ENCODE measurements at regions not wholly inside any gene's neighbourhood (a gene's known extent, or its start where the extent isn't known, plus 50 kb on each side); places are given as distances from the start of the nearest gene placed in this dataset.
A peak's percentile ranks its signal among the peaks of the same experiment; 100 is the strongest.

- no peaks in the 10 kb centered on the region for H3K4me1 ChIP-seq (ENCODE audit: insufficient read depth, low read length)
- ChIA-PET CTCF (ENCODE audit: partially characterized antibody) (no interaction called here), POLR2A (ENCODE audit: partially characterized antibody) (no interaction called here)
- DNase-seq = no peak
- no peaks in the 10 kb centered on the region for H3K36me3 Mint-ChIP-seq
- H3K27me3 Mint-ChIP-seq = peaks cover 4 to 9% of the 10 kb centered on the region in 2 donors
- no peaks in the 10 kb centered on the region for H3K36me3 ChIP-seq (ENCODE audit: insufficient read depth, low read length)
- no peaks in the 10 kb centered on the region for H3K9me3 Mint-ChIP-seq
- H3K27me3 ChIP-seq (ENCODE audit: insufficient read depth, low read length) = no peaks in the 10 kb centered on the region
- no peak overlapping the region for H3K4me3 Mint-ChIP-seq
- intact Hi-C loops (cut with micrococcal nuclease) = no loop called here
- H3K27ac Mint-ChIP-seq = no peak overlapping the region
- H3K9me3 ChIP-seq (ENCODE audit: control insufficient read depth in 1 of 2, low read length in 2 of 2) = no peaks in the 10 kb centered on the region
- H3K4me1 Mint-ChIP-seq = no peaks in the 10 kb centered on the region
- H3K27ac ChIP-seq (ENCODE audit: low read depth, low read length) = no peak overlapping the region
- H3K4me3 ChIP-seq (ENCODE audit: low read length in 2 of 2) = no peak overlapping the region
These were observed 255.6 kb downstream of the TTC6 start for GRCh38 chr14:37851054-37851453.

DNA sequence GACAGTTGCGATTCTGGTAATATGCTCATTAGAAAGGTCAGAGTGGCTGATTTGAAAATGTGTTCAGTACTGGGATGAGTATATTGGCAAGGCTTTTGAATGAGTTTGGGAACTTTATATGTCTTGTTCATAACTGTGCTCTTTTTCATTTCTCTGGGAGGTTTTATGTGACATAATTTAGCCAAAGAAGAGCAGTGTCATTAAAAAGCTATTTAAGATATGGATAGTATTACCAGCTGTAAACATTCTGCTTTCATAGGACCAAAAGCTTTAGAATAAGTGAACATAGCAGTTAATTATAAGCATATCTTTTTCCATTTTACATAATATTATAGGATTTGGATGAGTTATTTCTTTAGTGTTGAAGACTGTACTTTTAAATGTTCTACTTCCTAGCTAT lies 260.4 kb downstream of the TTC6 start:
- no peak for DNase-seq
- H3K36me3 Mint-ChIP-seq = no peaks in the 10 kb centered on the region
- Histone ChIP-seq H3K27me3 (ENCODE audit: insufficient read depth, low read length) (no peaks in the 10 kb centered on the region), H3K9me3 (ENCODE audit: control insufficient read depth in 1 of 2, low read length in 2 of 2) (no peaks in the 10 kb centered on the region), H3K27ac (ENCODE audit: low read depth, low read length) (no peak overlapping the region), H3K36me3 (ENCODE audit: insufficient read depth, low read length) (no peaks in the 10 kb centered on the region), H3K4me3 (ENCODE audit: low read length in 2 of 2) (no peak overlapping the region), H3K4me1 (ENCODE audit: insufficient read depth, low read length) (no peaks in the 10 kb centered on the region)
- H3K4me1 Mint-ChIP-seq = no peaks in the 10 kb centered on the region
- no peak overlapping the region for H3K4me3 Mint-ChIP-seq
- intact Hi-C loops (cut with micrococcal nuclease) = no loop called here
- H3K9me3 Mint-ChIP-seq = peaks cover 0 to 6% (median 0%) of the 10 kb centered on the region in 8 donors
- no peak overlapping the region for H3K27ac Mint-ChIP-seq
- H3K27me3 Mint-ChIP-seq = peaks cover 13 to 15% of the 10 kb centered on the region in 2 donors
- ChIA-PET CTCF (ENCODE audit: partially characterized antibody) (no interaction called here), POLR2A (ENCODE audit: partially characterized antibody) (no interaction called here)

GRCh38 chr14:37857774-37858266 lies 262.4 kb downstream of the TTC6 start:
- DNase-seq = no peak
- intact Hi-C loops (cut with micrococcal nuclease) = no loop called here

GRCh38 chr14:37858733-37859132 lies 263.3 kb downstream of the TTC6 start:
- CTCF ChIA-PET (ENCODE audit: partially characterized antibody) = no interaction called here
- no peaks in the 10 kb centered on the region for H3K4me1 Mint-ChIP-seq
- H3K4me3 Mint-ChIP-seq = no peak overlapping the region

More at GRCh38 chr14:37857774-37858266, 262.4 kb downstream of the TTC6 start:
- Histone ChIP-seq H3K4me3 (ENCODE audit: low read length in 2 of 2) (no peak overlapping the region), H3K9me3 (ENCODE audit: control insufficient read depth in 1 of 2, low read length in 2 of 2) (no peaks in the 10 kb centered on the region), H3K4me1 (ENCODE audit: insufficient read depth, low read length) (no peaks in the 10 kb centered on the region), H3K27me3 (ENCODE audit: insufficient read depth, low read length) (no peaks in the 10 kb centered on the region), H3K27ac (ENCODE audit: low read depth, low read length) (no peak overlapping the region), H3K36me3 (ENCODE audit: insufficient read depth, low read length) (no peaks in the 10 kb centered on the region)
- H3K9me3 Mint-ChIP-seq = peaks cover 0 to 6% (median 0%) of the 10 kb centered on the region in 8 donors
- H3K4me1 Mint-ChIP-seq = no peaks in the 10 kb centered on the region
- ChIA-PET POLR2A (ENCODE audit: partially characterized antibody) (no interaction called here), CTCF (ENCODE audit: partially characterized antibody) (no interaction called here)
- H3K27me3 Mint-ChIP-seq = peaks cover 9 to 15% of the 10 kb centered on the region in 2 donors
- H3K27ac Mint-ChIP-seq = peak overlapping the region in 1 of 7 donors; percentile 21
- H3K4me3 Mint-ChIP-seq = no peak overlapping the region
- H3K36me3 Mint-ChIP-seq = no peaks in the 10 kb centered on the region

DNA sequence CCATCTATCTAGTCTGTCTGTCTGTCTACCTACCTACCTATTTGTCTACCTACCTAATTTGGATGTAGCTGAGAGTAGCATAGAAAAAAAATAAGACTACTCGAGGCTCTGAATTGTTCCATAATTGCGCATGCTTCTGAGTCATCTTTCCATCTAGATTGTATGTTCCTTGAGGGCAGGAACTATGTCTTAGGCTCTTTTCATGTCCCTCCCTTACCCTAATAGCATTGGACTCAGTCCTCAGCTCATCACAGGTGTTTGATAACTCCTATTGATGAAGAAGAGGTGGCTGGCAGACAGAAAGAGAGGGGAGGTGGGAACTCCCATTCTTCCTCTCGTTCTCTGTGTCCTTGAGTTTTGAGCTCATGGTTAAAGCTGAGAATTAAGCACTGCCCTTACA lies 263.7 kb downstream of the TTC6 start:
- Histone ChIP-seq H3K4me3 (ENCODE audit: low read length in 2 of 2) (no peak overlapping the region), H3K4me1 (ENCODE audit: insufficient read depth, low read length) (no peaks in the 10 kb centered on the region), H3K27ac (ENCODE audit: low read depth, low read length) (no peak overlapping the region), H3K27me3 (ENCODE audit: insufficient read depth, low read length) (no peaks in the 10 kb centered on the region), H3K36me3 (ENCODE audit: insufficient read depth, low read length) (no peaks in the 10 kb centered on the region), H3K9me3 (ENCODE audit: control insufficient read depth in 1 of 2, low read length in 2 of 2) (no peaks in the 10 kb centered on the region)
- POLR2A ChIA-PET (ENCODE audit: partially characterized antibody) = no interaction called here
- H3K4me3 Mint-ChIP-seq = no peak overlapping the region
- H3K9me3 Mint-ChIP-seq = peaks cover 0 to 6% (median 0%) of the 10 kb centered on the region in 8 donors
- intact Hi-C loops (cut with micrococcal nuclease) = no loop called here
- H3K4me1 Mint-ChIP-seq = no peaks in the 10 kb centered on the region
- no peaks in the 10 kb centered on the region for H3K36me3 Mint-ChIP-seq
- no peak overlapping the region for H3K27ac Mint-ChIP-seq
- CTCF ChIA-PET (ENCODE audit: partially characterized antibody) = no interaction called here
- H3K27me3 Mint-ChIP-seq = peaks cover 8 to 15% of the 10 kb centered on the region in 2 donors
- DNase-seq = no peak

More at GRCh38 chr14:37858733-37859132, 263.3 kb downstream of the TTC6 start:
- Histone ChIP-seq H3K27me3 (ENCODE audit: insufficient read depth, low read length) (no peaks in the 10 kb centered on the region), H3K27ac (ENCODE audit: low read depth, low read length) (no peak overlapping the region), H3K36me3 (ENCODE audit: insufficient read depth, low read length) (no peaks in the 10 kb centered on the region), H3K9me3 (ENCODE audit: control insufficient read depth in 1 of 2, low read length in 2 of 2) (no peaks in the 10 kb centered on the region), H3K4me3 (ENCODE audit: low read length in 2 of 2) (no peak overlapping the region), H3K4me1 (ENCODE audit: insufficient read depth, low read length) (no peaks in the 10 kb centered on the region)
- intact Hi-C loops (cut with micrococcal nuclease) = no loop called here
- H3K9me3 Mint-ChIP-seq = peaks cover 0 to 6% (median 0%) of the 10 kb centered on the region in 8 donors
- H3K27me3 Mint-ChIP-seq = peaks cover 8 to 15% of the 10 kb centered on the region in 2 donors
- DNase-seq = no peak
- no peaks in the 10 kb centered on the region for H3K36me3 Mint-ChIP-seq
- H3K27ac Mint-ChIP-seq = no peak overlapping the region
- POLR2A ChIA-PET (ENCODE audit: partially characterized antibody) = no interaction called here

DNA sequence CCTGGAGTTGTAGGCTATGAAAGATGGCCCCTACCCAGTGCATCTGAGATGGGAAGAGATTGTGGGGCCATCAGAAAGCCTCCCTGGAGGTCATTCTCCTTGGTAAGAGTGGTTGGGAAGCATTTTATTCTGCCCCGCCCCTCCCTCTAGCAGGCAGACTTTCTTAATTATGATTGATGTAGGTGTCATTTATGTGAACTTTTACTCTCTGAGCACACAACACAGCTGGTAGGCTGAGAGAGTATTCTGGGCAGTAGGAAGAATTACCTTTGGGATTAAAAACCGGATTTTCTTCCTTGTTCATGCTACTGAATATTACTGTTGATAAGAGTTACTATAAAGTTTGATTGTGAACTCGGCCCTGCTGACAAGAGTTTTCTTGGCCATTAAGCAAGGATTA lies 266.8 kb downstream of the TTC6 start:
- H3K27me3 ChIP-seq (ENCODE audit: insufficient read depth, low read length) = no peaks in the 10 kb centered on the region
- no peak overlapping the region for H3K27ac ChIP-seq (ENCODE audit: low read depth, low read length)
- H3K36me3 ChIP-seq (ENCODE audit: insufficient read depth, low read length) = no peaks in the 10 kb centered on the region
- ChIA-PET CTCF (ENCODE audit: partially characterized antibody) (no interaction called here), POLR2A (ENCODE audit: partially characterized antibody) (no interaction called here)
- no peaks in the 10 kb centered on the region for H3K4me1 ChIP-seq (ENCODE audit: insufficient read depth, low read length)
- no peak overlapping the region for H3K4me3 ChIP-seq (ENCODE audit: low read length in 2 of 2)
- peaks cover 0 to 6% (median 0%) of the 10 kb centered on the region in 8 donors for H3K9me3 Mint-ChIP-seq
- no peaks in the 10 kb centered on the region for H3K36me3 Mint-ChIP-seq
- H3K4me1 Mint-ChIP-seq = no peaks in the 10 kb centered on the region
- no peaks in the 10 kb centered on the region for H3K9me3 ChIP-seq (ENCODE audit: control insufficient read depth in 1 of 2, low read length in 2 of 2)
- H3K4me3 Mint-ChIP-seq = no peak overlapping the region
- intact Hi-C loops (cut with micrococcal nuclease) = no loop called here
- peaks cover 5 to 7% of the 10 kb centered on the region in 2 donors for H3K27me3 Mint-ChIP-seq
- no peak for DNase-seq
- H3K27ac Mint-ChIP-seq = no peak overlapping the region

DNA sequence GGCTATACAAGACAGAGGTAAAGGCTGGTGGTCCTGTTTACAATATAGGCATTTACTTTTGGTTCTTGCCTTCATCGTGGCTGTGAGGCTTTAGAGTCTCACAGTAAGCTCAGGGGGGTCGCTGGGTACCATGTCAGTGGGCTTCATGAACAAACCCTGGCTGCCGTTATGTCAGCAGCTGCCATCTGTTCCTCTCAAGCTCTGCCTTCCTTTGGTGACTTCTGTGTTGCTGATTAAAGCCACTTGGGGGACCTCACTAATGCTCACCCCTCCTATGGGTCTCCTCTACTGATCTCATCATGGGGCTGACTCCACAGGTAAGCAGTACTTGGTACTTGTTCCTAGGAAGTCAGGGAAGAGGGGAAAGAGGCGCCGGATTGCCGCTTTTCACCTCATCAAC lies 268.7 kb downstream of the TTC6 start:
- ChIA-PET CTCF (ENCODE audit: partially characterized antibody) (no interaction called here), POLR2A (ENCODE audit: partially characterized antibody) (no interaction called here)
- Histone ChIP-seq H3K27ac (ENCODE audit: low read depth, low read length) (no peak overlapping the region), H3K4me3 (ENCODE audit: low read length in 2 of 2) (no peak overlapping the region), H3K36me3 (ENCODE audit: insufficient read depth, low read length) (no peaks in the 10 kb centered on the region), H3K27me3 (ENCODE audit: insufficient read depth, low read length) (no peaks in the 10 kb centered on the region), H3K4me1 (ENCODE audit: insufficient read depth, low read length) (no peaks in the 10 kb centered on the region), H3K9me3 (ENCODE audit: control insufficient read depth in 1 of 2, low read length in 2 of 2) (no peaks in the 10 kb centered on the region)
- Mint-ChIP-seq H3K4me3 (no peak overlapping the region), H3K27ac (no peak overlapping the region), H3K36me3 (no peaks in the 10 kb centered on the region), H3K27me3 (peaks cover 3% of the 10 kb centered on the region in 2 donors), H3K4me1 (no peaks in the 10 kb centered on the region), H3K9me3 (peaks cover 0 to 6% (median 0%) of the 10 kb centered on the region in 8 donors)
- intact Hi-C loops (cut with micrococcal nuclease) = no loop called here
- no peak for DNase-seq

Data from CD4-positive, alpha-beta memory T cell (primary cell).